ENCODE measurements at regions not wholly inside any gene's neighbourhood (a gene's known extent, or its start where the extent isn't known, plus 50 kb on each side); places are given as distances from the start of the nearest gene placed in this dataset.

- H3K27ac Mint-ChIP-seq, result no peak overlapping the region
- DNase-seq, result no peak
- H3K9me3 Mint-ChIP-seq, result no peaks in the 10 kb centered on the region
- peaks cover 0 to 4% (median 0%) of the 10 kb centered on the region in 3 donors for H3K36me3 Mint-ChIP-seq
- H3K27me3 Mint-ChIP-seq (ENCODE audit: low read depth in 3 of 3), result peaks cover 4 to 7% (median 6%) of the 10 kb centered on the region in 3 donors
- H3K4me3 Mint-ChIP-seq, result no peak overlapping the region
- peaks cover 22 to 24% of the 10 kb centered on the region in 2 donors for H3K4me1 Mint-ChIP-seq
These were observed 56.6 kb downstream of the HLA-G start for GRCh38 chr6:29884261-29884660.

GRCh38 chr6:29886701-29887100 lies 55.6 kb upstream of the HLA-A start:
- peak overlapping the region in 4 of 5 donors; percentile 94 to 99 (median 96) for H3K4me3 Mint-ChIP-seq
- peaks cover 22 to 25% of the 10 kb centered on the region in 2 donors for H3K4me1 Mint-ChIP-seq
- no peaks in the 10 kb centered on the region for H3K9me3 Mint-ChIP-seq
- DNase-seq, result no peak
- H3K27me3 Mint-ChIP-seq (ENCODE audit: low read depth in 3 of 3), result peaks cover 0 to 7% (median 4%) of the 10 kb centered on the region in 3 donors
- peak overlapping the region in 5 of 6 donors; percentile 88 to 100 (median 97) for H3K27ac Mint-ChIP-seq
- H3K36me3 Mint-ChIP-seq, result peaks cover 0 to 4% (median 0%) of the 10 kb centered on the region in 3 donors

- peak overlapping the region in 5 of 6 donors; percentile 88 to 100 (median 97) for H3K27ac Mint-ChIP-seq
- H3K9me3 Mint-ChIP-seq, result no peaks in the 10 kb centered on the region
- H3K4me3 Mint-ChIP-seq, result peak overlapping the region in 4 of 5 donors; percentile 94 to 99 (median 96)
- H3K27me3 Mint-ChIP-seq (ENCODE audit: low read depth in 3 of 3), result peaks cover 0 to 7% (median 4%) of the 10 kb centered on the region in 3 donors
- H3K4me1 Mint-ChIP-seq, result peaks cover 22 to 25% of the 10 kb centered on the region in 2 donors
- peaks cover 0 to 4% (median 0%) of the 10 kb centered on the region in 3 donors for H3K36me3 Mint-ChIP-seq
- DNase-seq, result peak; percentile 52 to 73 (median 54)
These were observed 55.0 kb upstream of the HLA-A start for GRCh38 chr6:29887330-29887818.

GRCh38 chr6:29887819-29888776 lies 54.2 kb upstream of the HLA-A start:
- Mint-ChIP-seq H3K4me1 (peaks cover 22 to 25% of the 10 kb centered on the region in 2 donors), H3K4me3 (peak overlapping the region in 4 of 5 donors; percentile 94 to 99 (median 96)), H3K27ac (peak overlapping the region in 5 of 6 donors; percentile 97 to 100 (median 99)), H3K36me3 (no peaks in the 10 kb centered on the region), H3K9me3 (no peaks in the 10 kb centered on the region), H3K27me3 (ENCODE audit: low read depth in 3 of 3) (peaks cover 0 to 7% (median 2%) of the 10 kb centered on the region in 3 donors)
- peak; percentile 86 to 94 (median 88) for DNase-seq

Measured in immature natural killer cell (primary cell).